Activated CD8-positive, alpha-beta memory T cell treated with anti-CD3 and anti-CD28 coated beads, Interleukin-2, amount 50 U/mL, for 24 hours (primary cell): ENCODE measurements at regions not wholly inside any gene's neighbourhood (a gene's known extent, or its start where the extent isn't known, plus 50 kb on each side); places are given as distances from the start of the nearest gene placed in this dataset.
"Not testable (repeated sequence)": the region's sequence is repeated elsewhere in the genome, so short reads cannot be mapped to it uniquely, and the experiment has no call there.

Experiments
- DNase-seq: peaks from one replicate; pipeline ENCODE4 v3.0.0-alpha.2; 2020; ENCODE audit errors: extremely low read depth

DNA sequence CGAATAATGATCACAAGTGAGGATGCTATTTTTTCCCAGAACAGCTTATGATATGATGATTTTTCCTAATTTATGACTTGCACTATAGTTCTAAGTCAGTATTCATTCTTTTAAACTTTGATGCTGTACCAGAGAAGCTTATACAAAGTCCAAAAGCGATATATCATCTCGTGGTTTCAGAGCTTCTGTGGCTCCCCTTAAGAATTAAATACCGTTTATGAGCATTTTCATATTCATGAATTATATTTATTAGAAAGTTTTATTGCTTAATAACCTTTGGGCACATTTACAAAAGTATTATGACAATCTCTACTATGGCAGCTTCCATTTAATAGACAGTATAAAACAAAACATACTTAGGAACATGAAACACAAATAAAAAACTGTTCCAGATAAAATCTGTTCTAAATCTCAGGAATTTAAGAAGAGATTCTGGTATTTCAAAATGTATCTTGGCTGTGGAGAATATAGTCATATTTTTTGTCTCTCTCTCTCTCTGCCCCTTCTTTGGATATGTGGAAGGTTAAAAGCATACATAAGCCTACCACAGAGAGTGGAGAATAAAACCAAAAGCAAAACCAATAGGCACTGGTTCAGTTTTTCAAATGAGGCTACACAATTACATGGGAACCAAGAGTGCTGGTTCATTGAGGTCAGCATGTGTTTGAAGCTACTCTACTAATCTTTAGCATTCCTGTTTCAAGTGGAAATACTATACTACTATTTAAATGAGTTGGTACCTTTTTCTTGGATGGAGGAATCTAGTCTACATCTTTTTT is 884.5 kb upstream of the GJE1 start:
- no peak for DNase-seq

DNA sequence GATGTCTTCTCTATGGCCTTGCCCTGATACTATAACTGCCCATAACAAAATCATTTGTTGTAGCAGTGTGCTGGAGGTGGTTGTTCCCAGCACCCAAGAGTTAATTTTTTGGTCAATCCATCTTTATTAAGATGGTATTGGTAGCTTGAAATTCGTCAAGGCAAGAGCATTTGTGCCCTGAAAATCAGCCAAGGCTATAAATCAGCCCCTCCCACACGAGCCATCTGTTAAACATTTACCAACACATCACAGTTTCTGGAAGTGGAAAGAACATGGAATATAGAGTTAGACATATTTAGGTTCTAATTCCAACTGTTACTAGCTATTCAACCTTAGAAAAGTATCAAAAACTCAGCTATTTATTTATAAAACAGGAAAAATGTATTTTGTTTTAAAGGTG is 888.4 kb upstream of the GJE1 start:
- DNase-seq: no peak

DNA sequence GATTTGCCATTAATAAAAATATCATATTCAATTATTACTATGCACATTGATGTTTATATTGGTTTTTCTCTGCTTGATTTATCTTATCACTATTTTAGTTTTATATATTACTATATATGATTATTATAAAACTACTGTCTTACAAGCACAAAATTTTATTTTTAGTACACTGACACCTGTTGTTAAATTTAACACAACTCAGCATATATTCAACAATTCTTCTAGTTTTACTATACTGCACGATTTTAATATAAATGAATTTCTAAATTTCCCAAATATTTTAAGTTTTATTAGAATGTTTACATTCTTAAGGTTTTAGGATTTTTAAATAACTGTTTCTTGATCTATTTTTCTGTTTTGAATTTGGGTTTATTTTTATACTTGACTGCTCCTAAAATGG is 889.8 kb upstream of the GJE1 start:
- DNase-seq: no peak

DNA sequence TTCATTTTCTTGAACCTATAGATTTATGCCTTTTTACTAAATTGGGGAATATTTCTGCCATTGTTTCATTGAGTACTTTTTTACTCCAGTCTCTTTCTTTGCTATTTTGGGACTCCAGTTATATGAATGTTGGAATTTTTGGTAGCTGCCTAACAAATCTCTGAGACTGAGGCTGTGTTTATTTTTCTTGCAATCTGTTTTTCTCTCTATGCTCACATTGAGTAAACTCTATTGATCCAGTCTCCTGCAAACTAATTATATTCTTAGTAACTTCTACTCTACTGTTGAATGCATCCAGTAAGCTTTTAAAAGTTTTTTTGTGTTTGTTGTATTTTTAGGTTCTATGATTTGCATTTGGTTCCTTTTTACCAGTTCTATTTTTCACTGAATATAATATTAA is 903.4 kb upstream of the GJE1 start:
- no peak for DNase-seq

DNA sequence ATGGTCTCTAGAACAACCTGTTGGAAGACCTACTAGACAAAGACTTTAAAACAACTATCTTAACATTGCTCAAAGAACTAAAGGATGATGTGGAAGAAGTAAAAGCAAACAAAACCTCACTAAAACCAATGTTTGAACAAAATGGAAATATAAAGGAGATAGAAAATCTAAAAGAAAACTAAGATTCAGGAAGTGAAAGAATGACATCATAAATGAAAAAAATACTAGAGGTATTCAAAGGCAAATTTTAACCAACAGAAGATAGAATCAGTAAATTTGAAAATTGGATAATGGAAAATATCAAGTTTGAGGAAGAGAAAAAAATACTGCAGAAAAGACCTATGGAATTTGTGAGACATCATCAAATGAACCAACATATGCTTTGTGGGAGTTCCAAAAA is 914.1 kb upstream of the GJE1 start:
- no peak for DNase-seq

DNA sequence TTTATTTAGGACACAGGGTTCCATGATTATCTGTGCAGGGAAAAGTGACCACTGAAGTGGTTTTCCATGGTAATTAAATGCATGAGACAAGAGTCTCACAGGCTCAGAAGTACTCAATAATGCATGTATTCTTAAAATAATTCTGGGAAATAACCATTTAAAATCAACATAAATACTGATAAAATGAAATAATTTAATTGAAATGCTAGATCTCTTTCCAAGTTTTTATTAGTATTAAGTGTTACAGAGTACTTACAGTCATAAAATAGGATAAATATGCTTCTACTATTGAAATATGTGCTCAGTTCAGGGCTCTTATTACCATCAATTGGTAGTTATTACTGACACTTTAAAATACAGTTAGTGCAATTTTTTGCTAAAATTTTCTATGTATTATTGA is 916.0 kb upstream of the GJE1 start:
- DNase-seq: no peak

DNA sequence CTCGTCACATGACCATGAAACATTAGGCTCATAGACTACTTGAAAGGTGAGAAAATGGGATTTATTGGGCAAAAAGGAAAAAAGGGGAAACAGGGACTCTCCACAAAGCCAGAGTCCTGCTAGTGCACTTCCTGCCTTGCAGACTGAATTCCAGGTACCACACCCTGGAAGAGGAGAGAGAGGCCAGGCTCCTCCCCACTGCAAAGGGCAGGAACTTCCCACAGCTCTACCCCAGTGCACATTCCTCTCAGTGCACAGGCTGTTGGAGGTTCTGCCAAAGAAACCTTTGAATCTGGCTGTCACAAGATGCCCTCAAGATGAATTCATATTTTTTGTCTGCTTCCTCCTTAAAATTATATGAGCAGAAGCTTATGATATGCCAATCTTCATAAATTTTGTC is 920.4 kb upstream of the GJE1 start:
- no peak for DNase-seq

DNA sequence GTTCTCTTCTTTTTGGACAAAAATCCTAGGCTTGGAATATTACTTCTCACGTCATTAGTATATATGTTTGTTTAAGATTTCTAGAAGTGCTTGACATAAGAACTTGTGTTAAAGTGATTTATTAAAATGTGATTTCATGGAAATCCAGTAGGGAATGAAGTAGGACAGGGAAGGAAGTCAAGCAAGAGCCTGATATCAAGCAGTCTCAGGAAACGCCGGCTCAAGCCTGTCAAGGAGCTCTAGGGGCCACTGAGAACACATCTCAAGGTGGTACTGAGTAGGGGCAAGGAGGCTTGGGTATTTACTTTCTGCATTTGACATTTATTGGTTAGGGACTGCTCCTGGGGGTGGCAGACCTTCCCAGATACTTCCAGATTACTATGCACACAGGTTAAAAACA is 920.9 kb upstream of the GJE1 start:
- DNase-seq: no peak

DNA sequence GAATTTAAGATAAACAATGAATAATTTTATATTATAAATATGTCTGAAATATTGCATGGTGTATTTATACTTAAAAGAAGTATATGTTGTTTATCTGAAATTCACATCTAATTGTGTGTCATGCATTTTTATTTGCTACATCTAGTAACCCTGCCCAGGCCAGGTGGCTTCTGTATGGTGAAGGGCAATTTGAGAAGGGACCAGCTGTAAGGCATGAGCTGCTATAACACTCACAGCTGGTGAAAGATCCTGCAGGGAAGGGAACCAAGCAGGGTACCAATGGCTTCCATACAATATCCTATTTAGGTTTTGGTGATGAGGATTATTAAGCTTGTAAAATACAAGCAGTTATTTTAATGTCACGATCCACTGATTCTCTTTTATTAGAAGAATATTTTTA is 921.8 kb upstream of the GJE1 start:
- no peak for DNase-seq

DNA sequence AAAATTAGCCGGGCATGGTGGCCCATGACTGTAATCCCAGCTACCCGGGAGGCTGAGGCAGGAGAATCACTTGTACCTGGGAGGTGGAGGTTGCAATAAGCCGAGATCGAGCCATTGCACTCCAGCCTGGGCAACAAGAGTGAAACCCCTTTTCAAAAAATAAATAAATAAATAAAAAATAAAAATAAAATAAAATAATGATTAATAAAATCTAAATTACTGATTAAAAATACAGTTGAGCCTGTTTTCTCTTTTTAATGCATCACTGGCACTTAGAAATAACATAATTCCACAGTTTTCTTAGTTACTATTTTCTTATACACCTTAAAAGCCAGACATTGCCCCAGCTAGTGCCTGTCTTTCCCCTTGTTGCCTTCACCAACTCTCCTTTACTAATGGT is 922.8 kb upstream of the GJE1 start:
- no peak for DNase-seq

DNA sequence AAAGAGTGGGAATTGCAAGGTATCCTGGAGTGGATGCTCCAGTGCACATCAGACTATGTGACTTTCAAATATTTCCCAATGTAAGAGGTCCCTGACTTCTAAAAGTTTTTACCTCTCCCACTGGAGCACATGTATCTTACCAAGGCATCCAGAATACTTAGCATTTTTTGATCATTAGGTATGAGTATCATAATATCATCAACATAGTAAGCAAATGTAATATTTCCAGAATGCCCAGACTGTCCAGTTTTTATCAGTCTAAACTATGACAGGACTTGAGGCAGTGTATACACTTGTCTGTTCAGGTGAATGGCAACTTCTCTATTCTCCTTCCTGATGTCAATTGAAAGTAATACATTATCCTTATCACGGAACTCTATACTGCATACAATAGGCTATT is 924.6 kb upstream of the GJE1 start:
- no peak for DNase-seq

DNA sequence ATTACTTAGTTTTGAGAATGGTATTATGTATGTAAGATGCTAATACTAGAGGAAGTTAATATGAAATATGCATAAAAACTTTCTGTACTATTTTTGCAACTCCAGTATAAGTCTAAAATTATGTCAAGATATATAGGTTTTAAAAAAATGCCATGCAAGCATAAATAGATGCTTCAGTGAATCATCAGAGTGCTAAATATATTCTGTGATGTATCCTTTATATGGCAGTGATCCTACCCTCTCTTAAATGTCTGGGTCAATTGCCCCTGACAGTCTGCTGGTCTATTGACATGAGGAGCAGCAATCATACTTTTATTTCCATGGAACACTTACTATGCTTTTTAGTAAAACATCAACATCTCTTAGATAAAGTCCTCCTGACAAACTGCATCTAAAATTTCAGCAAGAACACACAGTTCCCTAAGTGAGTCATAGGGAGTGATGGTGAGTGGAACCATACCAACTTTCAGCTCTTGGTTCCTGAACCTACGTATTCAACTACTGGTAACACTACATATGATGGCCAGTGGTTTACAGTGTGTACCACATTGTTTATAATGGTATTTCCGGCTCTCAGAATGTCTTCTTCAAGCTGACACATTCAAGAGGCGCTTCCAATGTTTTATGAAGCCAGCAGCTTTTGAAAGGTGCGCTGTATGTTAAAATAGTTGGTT is 928.7 kb upstream of the GJE1 start:
- DNase-seq: no peak

DNA sequence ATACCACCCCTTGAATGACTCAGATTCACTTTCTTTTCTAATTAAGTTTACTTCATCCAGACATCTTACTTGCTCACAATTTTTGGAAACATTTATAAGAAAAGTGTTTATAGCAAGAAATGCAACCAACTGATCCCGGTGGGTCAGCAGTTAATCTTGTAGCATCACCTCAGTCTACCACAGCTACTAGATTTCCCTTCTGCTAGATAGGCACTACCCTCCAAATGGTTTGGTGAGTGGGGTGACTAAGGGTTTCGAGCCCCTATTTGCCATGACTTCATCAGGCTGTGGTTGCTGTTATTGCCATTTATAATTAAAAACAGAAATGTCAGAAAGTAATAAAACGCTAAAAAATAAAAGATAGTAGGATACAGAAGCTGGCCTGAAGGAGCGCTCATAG is 930.1 kb upstream of the GJE1 start:
- DNase-seq: no peak

DNA sequence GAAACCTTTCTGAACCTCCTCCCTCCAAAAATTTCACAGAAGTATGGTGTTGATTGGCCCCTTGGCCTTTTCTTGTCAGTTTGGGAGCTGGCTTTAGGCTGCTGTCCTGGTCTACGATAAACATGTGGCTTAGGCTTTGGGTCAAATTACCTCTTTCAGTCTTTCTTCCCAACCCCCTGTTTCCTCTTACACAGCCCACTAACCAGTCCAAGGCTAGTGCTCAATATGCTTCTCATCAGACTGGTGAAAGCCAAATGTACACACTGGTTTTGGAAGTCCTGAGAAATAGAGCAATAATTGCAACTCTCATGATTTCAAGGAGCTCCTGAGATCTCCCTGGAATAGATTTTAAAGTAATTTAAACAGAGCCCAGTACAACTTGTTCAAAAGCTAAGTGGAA is 933.7 kb upstream of the GJE1 start:
- no peak for DNase-seq

DNA sequence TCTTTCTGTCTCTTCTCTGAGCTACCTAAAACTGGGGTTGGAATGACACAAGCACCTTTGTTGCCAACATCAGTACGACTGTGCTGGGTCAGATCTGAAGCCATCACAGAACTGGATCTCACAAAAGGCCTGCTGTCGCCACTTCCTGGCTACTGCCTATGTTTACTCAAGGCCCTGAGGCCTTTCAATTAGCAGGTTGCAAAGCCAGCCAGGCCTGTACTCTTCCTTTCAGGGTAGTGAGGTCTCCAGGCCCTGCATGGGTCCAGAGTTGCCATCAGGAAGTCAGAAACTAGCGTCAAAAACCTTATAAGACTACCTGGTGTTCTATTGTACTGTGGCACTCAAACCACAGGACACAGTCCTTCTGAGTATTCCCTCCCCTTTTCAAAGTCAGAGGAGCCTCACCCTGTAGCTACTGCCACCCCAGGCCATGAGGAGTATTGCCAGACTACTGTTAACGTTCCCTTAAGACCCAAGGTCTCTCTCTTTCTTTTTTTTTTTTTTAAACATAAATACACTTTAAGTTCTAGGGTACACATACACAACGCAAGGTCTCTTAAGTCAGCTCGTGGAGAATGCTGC is 937.4 kb upstream of the GJE1 start:
- DNase-seq: no peak

DNA sequence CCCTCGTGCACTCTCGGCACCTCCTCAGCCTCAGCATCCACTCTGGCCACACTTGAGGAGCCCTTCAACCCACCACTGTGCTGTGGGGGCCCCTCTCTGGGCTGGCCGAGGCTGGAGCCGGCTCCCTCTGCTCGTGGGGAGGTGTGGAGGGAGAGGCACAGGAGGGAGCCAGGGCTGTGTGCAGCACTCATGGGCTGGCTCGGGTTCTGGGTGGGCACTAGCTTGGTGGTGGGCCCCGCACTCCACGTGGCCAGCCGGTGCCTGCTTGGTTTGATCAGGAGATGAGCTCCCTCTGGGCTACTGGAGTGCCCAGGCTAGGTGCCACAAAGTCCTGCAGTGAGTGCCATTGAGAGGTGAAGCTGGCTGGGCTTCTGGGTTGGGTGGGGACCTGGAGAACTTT is 949.4 kb upstream of the GJE1 start:
- DNase-seq: no peak

DNA sequence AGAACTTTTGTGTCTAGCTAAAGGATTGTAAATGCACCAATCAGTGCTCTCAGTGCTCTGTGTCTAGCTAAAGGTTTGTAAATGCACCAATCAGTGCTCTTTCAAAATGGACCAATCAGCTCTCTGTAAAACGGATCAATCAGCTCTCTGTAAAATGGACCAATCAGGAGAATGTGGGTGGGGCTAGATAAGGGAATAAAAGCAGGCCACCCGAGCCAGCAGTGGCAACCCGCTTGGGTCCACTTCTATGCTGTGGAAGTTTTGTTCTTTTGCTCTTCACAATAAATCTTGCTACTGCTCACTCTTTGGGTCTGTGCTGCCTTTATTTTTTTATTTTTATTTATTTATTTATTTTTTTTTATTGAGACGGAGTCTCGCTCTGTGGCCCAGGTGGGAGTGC is 957.3 kb upstream of the GJE1 start:
- DNase-seq: not testable (repeated sequence)

DNA sequence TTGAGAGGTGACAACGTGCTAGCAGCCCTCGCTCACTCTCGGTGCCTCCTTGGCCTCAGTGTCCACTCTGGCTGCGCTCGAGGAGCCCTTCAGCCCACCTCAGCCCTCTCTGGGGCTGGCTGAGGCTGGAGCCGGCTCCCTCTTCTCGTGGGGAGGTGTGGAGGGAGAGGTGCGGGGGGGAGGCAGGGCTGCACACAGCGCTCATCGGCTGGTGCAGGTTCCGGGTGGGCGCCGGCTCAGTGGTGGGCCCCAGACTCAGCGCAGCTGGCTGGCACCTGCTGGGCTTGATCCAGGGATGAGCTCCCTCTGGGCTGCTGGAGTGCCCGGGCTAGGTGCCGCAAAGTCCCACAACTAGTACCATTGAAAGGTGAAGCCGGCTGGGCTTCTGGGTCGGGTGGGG is 957.8 kb upstream of the GJE1 start:
- DNase-seq: no peak

DNA sequence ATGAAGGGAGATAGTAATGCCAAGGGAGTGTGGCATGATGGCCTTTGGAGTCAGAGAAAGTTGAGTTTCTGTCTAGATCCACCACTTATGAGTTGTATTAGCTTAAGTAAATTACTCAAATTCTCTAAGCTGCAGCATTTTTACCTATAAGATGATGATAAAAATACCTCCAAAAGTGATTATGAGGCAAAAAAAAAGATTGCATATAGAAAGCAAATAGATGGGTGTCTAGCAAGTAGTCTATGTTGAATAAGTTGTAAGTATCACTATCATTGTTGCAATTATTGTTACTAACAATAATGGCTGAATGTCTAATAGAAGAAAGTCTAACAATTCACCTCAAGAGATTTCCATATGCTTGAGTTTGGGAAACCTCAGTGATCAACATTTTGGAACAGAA is 959.2 kb upstream of the GJE1 start:
- no peak for DNase-seq

DNA sequence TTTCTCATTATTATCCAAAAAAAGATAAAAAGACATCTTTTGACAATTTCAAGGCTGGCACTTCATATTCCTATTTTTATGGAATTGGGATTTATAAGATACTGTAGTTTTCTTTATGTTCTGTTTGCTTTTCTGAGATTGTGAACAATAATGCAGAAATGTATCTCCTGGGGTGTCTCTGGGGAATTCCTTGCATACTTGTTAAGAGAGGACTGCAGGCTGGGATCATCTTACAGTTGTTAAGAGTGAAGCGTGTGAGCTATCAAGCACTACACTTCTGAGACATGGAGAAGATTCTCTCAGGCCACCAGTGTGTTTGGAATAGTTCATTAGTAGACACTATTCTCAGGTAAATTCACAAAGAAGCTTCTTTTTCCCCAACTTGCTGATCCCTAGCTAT is 963.3 kb upstream of the GJE1 start:
- no peak for DNase-seq

DNA sequence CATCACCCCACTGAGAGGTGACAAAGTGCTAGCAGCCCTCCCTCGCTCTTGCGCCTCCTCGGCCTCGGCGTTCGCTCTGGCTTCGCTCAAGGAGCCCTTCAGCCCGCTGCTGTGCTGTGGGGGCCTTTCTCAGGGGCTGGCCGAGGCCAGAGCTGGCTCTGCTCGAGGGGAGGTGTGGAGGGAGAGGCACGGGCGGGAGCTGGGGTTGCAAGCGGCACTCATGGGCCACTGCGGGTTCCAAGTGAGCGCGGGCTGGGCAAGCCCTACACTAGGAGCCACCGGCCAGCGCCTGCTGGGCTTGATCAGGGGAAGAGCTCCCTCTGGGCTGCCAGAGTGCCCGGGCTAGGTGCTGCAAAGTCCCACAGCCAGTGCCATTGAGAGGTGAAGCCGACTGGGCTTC is 964.8 kb upstream of the GJE1 start:
- DNase-seq: no peak

DNA sequence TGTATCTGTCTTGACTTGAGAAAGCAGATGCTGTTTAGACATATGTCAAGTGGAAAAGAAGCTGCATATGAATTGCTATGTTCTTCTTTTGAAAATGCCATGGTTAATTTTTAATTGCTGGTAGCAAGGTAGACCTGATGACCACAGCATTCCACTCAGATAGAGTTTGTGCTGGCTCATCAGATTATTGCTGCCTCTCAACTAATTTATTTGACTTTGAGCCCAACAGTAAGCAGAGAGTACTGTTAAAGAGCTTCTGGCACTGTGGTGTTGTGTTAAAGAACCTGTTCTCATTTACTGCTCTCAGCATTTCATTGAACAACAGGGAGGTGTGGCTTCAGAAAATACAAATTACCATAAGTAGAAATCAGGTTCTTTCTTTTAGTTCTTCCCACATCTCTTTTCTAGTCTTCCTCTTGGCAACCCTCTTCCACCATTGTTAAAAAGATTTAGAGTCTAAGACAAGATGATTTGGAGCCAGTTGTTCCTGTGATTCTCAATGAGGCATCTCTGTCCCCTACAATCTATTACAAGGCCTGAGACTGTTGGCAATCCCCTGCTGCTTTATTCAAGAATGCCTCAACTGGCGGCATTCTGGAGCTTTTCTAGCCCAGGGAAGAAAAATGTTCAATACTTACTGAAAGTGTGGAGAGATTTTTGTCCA is 967.6 kb upstream of the GJE1 start:
- DNase-seq: no peak
